ENCODE measurements at regions not wholly inside any gene's neighbourhood (a gene's known extent, or its start where the extent isn't known, plus 50 kb on each side); places are given as distances from the start of the nearest gene placed in this dataset.

DNA sequence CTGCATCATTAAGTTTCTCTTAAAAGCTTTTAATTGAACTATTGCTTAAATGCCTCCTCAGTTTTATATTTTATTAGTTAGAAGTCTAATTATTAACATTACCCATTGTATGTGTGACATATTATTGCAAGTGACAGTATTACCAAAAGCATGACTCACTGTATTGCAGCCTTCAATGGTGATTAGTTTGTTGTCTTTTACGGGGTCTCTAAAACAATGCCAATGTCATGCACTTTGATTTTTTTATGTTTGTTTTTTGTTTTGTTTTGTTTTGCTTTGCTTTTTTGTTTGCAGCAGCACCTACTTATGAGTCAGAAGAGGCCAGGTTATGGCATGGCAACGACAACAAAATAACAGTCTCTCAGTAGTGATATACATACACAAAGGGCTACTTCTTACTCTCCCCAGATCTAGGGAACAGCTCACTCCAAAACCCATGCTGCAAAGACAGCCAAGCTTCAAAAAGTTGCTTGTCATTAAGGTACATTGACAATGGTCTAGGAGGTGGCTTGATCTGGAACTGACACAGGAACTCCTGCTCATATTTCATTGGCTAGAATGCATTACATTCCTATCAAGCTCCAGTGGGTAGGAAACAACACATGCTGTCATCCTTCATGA, 293.7 kb upstream of the POM121L12 start:
- TF ChIP-seq, protein P1, sequence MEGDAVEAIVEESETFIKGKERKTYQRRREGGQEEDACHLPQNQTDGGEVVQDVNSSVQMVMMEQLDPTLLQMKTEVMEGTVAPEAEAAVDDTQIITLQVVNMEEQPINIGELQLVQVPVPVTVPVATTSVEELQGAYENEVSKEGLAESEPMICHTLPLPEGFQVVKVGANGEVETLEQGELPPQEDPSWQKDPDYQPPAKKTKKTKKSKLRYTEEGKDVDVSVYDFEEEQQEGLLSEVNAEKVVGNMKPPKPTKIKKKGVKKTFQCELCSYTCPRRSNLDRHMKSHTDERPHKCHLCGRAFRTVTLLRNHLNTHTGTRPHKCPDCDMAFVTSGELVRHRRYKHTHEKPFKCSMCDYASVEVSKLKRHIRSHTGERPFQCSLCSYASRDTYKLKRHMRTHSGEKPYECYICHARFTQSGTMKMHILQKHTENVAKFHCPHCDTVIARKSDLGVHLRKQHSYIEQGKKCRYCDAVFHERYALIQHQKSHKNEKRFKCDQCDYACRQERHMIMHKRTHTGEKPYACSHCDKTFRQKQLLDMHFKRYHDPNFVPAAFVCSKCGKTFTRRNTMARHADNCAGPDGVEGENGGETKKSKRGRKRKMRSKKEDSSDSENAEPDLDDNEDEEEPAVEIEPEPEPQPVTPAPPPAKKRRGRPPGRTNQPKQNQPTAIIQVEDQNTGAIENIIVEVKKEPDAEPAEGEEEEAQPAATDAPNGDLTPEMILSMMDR (IDR thresholded peaks at IDR 0.05; ENCODE audit: insufficient read depth, low read length, poor library complexity, severe bottlenecking): no peak
- TF ChIP-seq EZH2phosphoT487 (conservative IDR thresholded peaks at IDR 0.05; ENCODE audit: low read length): no peak
